HUES48 (cell line): ENCODE measurements at regions not wholly inside any gene's neighbourhood (a gene's known extent, or its start where the extent isn't known, plus 50 kb on each side); places are given as distances from the start of the nearest gene placed in this dataset.
"Not testable (repeated sequence)": the region's sequence is repeated elsewhere in the genome, so short reads cannot be mapped to it uniquely, and the experiment has no call there.

Experiments
- H3K27ac ChIP-seq: one replicate; pipeline ENCODE4 v1.7.0; 2013; ENCODE audit warnings: low read depth, low read length, inconsistent platforms
- H3K27me3 ChIP-seq: 2 replicates; pipeline ENCODE4 v1.6.1; 2013; ENCODE audit warnings: mild to moderate bottlenecking, low read length; ENCODE audit not compliant: control insufficient read depth, insufficient read depth
- H3K36me3 ChIP-seq: 2 replicates; pipeline ENCODE4 v1.6.1; 2013; ENCODE audit warnings: low read length; ENCODE audit not compliant: control insufficient read depth, insufficient read depth
- H3K4me1 ChIP-seq: 2 replicates; pipeline ENCODE4 v1.6.1; 2013; ENCODE audit warnings: mild to moderate bottlenecking, low read length; ENCODE audit not compliant: control insufficient read depth, insufficient read depth
- H3K4me3 ChIP-seq: 2 replicates; pipeline ENCODE4 v1.5.1; 2013; ENCODE audit warnings: mild to moderate bottlenecking, low read depth, low read length
- H3K9ac ChIP-seq: 2 replicates; pipeline ENCODE4 v1.6.1; 2013; ENCODE audit warnings: mild to moderate bottlenecking, low read depth, low read length, moderate library complexity
- H3K9me3 ChIP-seq: 2 replicates; pipeline ENCODE4 v1.6.1; 2013; ENCODE audit warnings: low read length; ENCODE audit not compliant: control insufficient read depth, insufficient read depth

GRCh38 chr14:84882830-84883229 is 647.1 kb upstream of the FLRT2 start:
- no peak overlapping the region for H3K9ac ChIP-seq
- no peaks in the 10 kb centered on the region for H3K9me3 ChIP-seq
- H3K4me3 ChIP-seq = no peak overlapping the region
- H3K27me3 ChIP-seq = no peaks in the 10 kb centered on the region
- peaks cover 6% of the 10 kb centered on the region for H3K4me1 ChIP-seq
- no peaks in the 10 kb centered on the region for H3K36me3 ChIP-seq
- H3K27ac ChIP-seq = no peak overlapping the region

DNA sequence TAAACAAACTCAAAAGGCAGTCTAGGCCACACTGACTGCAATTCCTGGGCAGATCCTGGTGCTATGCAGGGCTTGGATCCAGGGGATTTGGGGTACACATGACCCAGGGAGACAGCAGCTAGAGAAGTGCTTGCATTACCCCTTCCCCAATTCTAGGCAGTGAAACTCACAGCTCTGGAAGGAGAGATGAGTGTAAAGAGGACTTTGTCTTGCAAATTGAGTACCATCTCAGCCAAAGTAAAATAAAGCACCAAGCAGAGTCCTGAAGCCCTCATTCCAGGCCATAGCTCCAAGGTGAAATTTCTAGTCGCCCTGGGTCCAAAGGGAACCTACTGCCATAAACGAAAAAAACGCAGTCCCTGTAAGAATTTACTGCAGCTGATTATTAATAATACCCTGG is 644.9 kb upstream of the FLRT2 start:
- H3K4me1 ChIP-seq = peaks cover 6% of the 10 kb centered on the region
- no peak overlapping the region for H3K4me3 ChIP-seq
- no peak overlapping the region for H3K9ac ChIP-seq
- H3K9me3 ChIP-seq = no peaks in the 10 kb centered on the region
- H3K27me3 ChIP-seq = no peaks in the 10 kb centered on the region
- no peak overlapping the region for H3K27ac ChIP-seq
- H3K36me3 ChIP-seq = no peaks in the 10 kb centered on the region

- H3K9ac ChIP-seq = no peak overlapping the region
- no peaks in the 10 kb centered on the region for H3K4me1 ChIP-seq
- H3K36me3 ChIP-seq = no peaks in the 10 kb centered on the region
- no peak overlapping the region for H3K4me3 ChIP-seq
- H3K9me3 ChIP-seq = no peaks in the 10 kb centered on the region
- H3K27ac ChIP-seq = no peak overlapping the region
- no peaks in the 10 kb centered on the region for H3K27me3 ChIP-seq
Measured at GRCh38 chr14:84891404-84891803, 638.5 kb upstream of the FLRT2 start.

DNA sequence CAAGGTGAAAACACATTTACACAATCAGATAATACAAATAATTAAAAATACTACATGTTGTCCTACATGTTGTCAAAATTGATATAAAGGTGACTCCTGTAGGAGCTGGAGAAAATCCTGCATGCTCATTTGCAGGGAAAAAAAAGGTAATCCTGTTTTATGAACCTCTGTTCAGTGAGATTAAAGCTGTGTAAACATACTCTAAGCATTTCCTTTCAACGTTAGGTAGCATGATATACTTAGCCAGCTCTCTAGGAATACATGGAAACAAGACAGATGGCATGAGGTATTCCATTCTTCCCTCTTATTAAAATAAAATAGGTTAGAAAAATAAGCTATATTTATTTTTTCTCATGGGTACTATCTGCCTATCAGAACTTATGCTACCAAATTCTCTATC is 635.7 kb upstream of the FLRT2 start:
- Histone ChIP-seq H3K4me1 (no peaks in the 10 kb centered on the region), H3K27me3 (no peaks in the 10 kb centered on the region), H3K9me3 (no peaks in the 10 kb centered on the region), H3K36me3 (no peaks in the 10 kb centered on the region), H3K27ac (no peak overlapping the region), H3K9ac (no peak overlapping the region), H3K4me3 (no peak overlapping the region)

DNA sequence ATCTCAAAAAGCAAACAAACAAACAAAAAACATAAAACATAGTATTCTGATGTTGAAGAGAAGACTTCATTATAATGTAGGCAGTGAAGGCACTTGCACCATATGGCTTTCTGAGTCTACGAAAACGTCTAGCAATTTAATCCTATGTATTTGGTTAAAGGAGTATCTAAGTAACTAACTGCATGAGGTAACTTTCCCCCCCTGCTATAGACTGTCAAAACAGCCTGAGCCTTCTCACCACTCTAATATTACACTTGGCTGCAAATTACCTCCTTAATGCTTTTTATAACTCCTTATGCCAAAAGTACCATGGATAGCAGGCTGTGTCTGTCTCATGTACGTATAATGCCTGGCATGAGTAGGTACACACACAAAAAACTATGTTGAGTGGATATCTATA is 607.6 kb upstream of the FLRT2 start:
- H3K27ac ChIP-seq = no peak overlapping the region
- no peaks in the 10 kb centered on the region for H3K36me3 ChIP-seq
- H3K4me3 ChIP-seq = no peak overlapping the region
- no peaks in the 10 kb centered on the region for H3K9me3 ChIP-seq
- no peak overlapping the region for H3K9ac ChIP-seq
- H3K4me1 ChIP-seq = no peaks in the 10 kb centered on the region
- no peaks in the 10 kb centered on the region for H3K27me3 ChIP-seq

- Histone ChIP-seq H3K4me3 (no peak overlapping the region), H3K27ac (no peak overlapping the region), H3K27me3 (no peaks in the 10 kb centered on the region), H3K36me3 (no peaks in the 10 kb centered on the region), H3K4me1 (no peaks in the 10 kb centered on the region), H3K9me3 (no peaks in the 10 kb centered on the region), H3K9ac (no peak overlapping the region)
Measured at GRCh38 chr14:84926656-84927055, 603.3 kb upstream of the FLRT2 start.

GRCh38 chr14:84927096-84927827 is 602.7 kb upstream of the FLRT2 start:
- Histone ChIP-seq H3K36me3 (no peaks in the 10 kb centered on the region), H3K4me3 (no peak overlapping the region), H3K27me3 (no peaks in the 10 kb centered on the region), H3K27ac (no peak overlapping the region), H3K4me1 (no peaks in the 10 kb centered on the region), H3K9me3 (no peaks in the 10 kb centered on the region), H3K9ac (no peak overlapping the region)

GRCh38 chr14:84929086-84929485 is 600.9 kb upstream of the FLRT2 start:
- no peaks in the 10 kb centered on the region for H3K27me3 ChIP-seq
- H3K4me1 ChIP-seq = no peaks in the 10 kb centered on the region
- no peaks in the 10 kb centered on the region for H3K9me3 ChIP-seq
- no peak overlapping the region for H3K9ac ChIP-seq
- H3K27ac ChIP-seq = no peak overlapping the region
- H3K4me3 ChIP-seq = no peak overlapping the region
- H3K36me3 ChIP-seq = no peaks in the 10 kb centered on the region

DNA sequence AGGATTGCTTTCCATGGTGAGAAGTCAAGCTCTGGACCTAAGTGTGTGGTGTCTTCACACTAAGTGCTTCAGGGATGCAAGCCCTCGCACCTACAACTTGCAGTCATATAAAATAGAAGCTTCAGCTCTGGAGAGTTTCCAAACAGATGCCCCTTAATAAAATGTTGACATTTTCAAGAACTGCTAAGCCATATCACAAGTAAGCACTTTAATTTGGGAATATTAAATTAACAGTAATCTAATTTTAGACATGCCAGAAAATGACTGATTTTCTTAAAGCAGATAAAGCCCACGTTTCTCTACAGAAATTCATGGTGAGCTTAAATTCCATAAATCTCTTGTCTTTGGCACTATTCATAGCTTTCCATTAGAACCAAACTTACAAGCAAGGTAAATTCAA is 600.1 kb upstream of the FLRT2 start:
- Histone ChIP-seq H3K4me3 (no peak overlapping the region), H3K27me3 (no peaks in the 10 kb centered on the region), H3K9me3 (no peaks in the 10 kb centered on the region), H3K36me3 (no peaks in the 10 kb centered on the region), H3K27ac (no peak overlapping the region), H3K4me1 (no peaks in the 10 kb centered on the region), H3K9ac (no peak overlapping the region)

DNA sequence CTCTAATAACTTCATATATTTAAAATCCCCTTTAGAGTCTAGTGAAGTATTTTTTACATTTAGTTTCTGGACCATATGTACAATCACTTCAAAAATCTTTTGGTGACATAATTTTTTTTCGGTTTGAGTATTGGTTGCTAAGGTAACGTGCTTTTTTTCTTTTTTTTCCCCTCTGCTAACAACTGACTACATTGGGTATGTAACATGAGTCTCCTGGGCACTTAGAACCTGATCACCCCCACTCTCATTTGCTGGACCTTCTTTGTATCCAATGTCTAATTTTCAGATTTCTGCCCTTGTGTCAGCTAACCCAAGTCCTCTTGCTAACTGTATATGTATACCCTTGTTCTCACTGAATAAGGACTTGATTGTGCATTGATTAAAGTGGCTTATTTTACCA is 592.9 kb upstream of the FLRT2 start:
- H3K27me3 ChIP-seq = no peaks in the 10 kb centered on the region
- no peaks in the 10 kb centered on the region for H3K4me1 ChIP-seq
- H3K27ac ChIP-seq = no peak overlapping the region
- no peaks in the 10 kb centered on the region for H3K36me3 ChIP-seq
- H3K9ac ChIP-seq = no peak overlapping the region
- H3K4me3 ChIP-seq = no peak overlapping the region
- H3K9me3 ChIP-seq = no peaks in the 10 kb centered on the region

DNA sequence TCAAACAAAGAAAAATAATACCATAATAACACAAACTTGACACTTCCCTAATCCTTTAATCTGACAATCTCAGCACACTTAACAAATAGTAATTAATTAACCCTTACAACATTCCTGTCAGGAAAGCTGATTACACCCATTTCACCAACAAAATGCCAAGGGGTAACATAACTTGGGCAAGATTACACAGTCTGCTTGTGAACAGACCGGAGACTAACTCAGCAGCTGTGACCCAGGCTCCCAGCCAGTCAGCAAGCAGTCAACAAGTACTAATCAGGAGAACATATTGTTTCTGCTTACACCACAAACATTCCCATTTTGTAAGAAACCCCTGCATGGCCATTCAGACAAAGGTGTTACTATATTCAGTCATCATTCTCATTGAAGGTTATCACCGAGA is 592.5 kb upstream of the FLRT2 start:
- Histone ChIP-seq H3K27me3 (no peaks in the 10 kb centered on the region), H3K9ac (no peak overlapping the region), H3K4me1 (no peaks in the 10 kb centered on the region), H3K36me3 (no peaks in the 10 kb centered on the region), H3K27ac (no peak overlapping the region), H3K4me3 (no peak overlapping the region), H3K9me3 (no peaks in the 10 kb centered on the region)

DNA sequence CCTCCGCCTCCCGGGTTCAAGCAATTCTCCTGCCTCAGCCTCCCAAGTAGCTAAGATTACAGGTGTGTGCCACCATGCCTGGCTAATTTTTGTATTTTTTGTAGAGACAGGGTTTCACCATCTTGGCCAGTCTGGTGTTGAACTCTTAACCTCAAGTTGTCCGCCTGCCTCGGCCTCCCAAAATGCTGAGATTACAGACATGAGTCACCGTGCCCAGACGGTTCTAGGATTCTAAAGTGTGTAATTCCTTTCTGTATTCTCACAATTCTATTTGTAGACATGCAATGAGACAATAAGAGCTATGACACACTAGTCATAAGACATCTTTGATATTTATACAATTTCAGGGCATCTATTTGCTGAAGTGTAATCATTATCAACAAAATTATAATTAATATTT is 585.0 kb upstream of the FLRT2 start:
- not testable (repeated sequence) for H3K27me3 ChIP-seq, H3K27ac ChIP-seq, H3K4me1 ChIP-seq, H3K4me3 ChIP-seq, H3K9me3 ChIP-seq, H3K36me3 ChIP-seq, H3K9ac ChIP-seq
